Renal cortical epithelial cell (primary cell): ENCODE measurements at regions not wholly inside any gene's neighbourhood (a gene's known extent, or its start where the extent isn't known, plus 50 kb on each side); places are given as distances from the start of the nearest gene placed in this dataset.
A peak's percentile ranks its signal among the peaks of the same experiment; 100 is the strongest.
"Not testable (repeated sequence)": the region's sequence is repeated elsewhere in the genome, so short reads cannot be mapped to it uniquely, and the experiment has no call there.

ENCODE experiments used
- DNase-seq: peaks from one replicate; pipeline ENCODE4 v3.0.0-alpha.2; 2011; ENCODE audit warnings: low read depth

- DNase-seq: not testable (repeated sequence)
Measured at GRCh38 chr15:44817797-44818196, 81.5 kb downstream of the TRIM69 start.

DNA sequence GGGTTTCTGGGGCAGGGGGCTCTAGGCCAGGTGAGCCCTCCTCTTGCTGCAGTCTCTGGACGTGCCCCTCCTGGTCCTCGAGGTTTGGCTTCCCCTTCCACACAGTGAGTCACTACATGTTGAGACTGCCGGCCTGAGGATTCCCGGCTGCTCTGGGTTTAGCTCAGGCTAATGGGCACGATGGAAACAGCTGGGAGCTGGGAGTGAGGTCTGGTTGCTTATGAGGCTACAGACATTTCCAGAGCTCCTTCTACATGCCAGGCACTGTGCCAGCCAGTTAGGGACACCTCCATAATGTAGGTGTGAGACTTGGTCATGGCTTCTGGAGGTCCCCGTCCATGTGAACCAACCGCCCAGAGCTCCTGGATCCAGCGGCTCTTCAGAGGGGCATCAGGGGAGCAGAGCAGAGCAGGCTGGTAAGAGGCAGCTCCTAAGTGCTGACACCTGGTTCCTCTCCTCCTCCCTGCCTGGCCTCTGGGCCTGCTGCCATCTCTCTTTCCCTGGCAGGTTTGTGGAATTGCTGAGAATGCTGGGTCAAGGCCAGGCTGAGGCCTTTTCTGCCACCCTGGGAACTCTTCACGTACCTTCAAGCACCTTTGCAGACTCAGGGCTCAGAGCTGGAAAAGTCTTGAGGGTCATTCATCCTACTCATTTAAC is 83.1 kb downstream of the TRIM69 start:
- DNase-seq: not testable (repeated sequence)

DNA sequence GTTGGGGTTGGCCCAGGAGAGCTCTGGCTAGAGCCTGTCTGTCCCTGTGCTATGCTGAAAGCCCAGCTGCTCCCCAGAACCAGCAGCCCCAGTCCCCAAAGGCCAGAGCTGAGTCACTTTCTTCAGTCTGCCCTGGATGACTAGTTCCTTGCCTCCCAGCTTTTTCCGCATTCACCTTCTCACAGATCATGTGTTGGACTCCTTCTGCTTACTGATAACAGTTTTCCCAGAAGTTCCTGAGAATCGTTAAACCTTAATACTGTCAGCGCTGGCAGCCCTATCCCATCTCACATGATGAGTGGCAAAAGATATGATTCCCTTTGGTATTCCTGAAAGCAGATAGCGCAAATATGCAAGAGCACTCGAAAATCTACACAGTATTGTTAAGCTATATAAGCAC is 84.2 kb downstream of the TRIM69 start:
- DNase-seq: not testable (repeated sequence)

DNA sequence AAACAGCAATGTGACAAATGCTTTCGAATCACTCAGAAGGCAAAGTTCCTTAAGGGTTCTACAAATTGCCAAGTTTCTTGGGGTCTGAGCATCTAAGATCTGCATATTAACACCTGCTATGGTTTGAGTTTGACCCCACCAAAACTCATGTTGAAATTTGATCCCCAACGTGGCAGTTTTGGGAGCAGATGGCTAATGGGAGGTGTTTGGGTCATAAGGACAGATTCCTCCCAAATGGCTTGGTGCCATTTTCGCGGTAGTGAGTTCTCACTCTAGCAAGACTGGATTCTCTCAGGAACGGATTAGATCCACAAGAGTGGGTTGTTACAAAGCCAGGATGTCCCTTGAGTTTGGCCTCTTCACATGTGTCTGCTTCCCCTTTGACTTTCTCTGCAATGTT is 84.6 kb downstream of the TRIM69 start:
- DNase-seq: not testable (repeated sequence)

GRCh38 chr15:44824277-44825145 is 88.2 kb downstream of the TRIM69 start:
- not testable (repeated sequence) for DNase-seq

- DNase-seq: not testable (repeated sequence)
Measured at GRCh38 chr15:44826583-44826982, 90.3 kb downstream of the TRIM69 start.

GRCh38 chr15:44828229-44828914 is 92.0 kb downstream of the TRIM69 start:
- not testable (repeated sequence) for DNase-seq

- DNase-seq: not testable (repeated sequence)
Measured at GRCh38 chr15:44829150-44829549, 92.8 kb downstream of the TRIM69 start.

DNA sequence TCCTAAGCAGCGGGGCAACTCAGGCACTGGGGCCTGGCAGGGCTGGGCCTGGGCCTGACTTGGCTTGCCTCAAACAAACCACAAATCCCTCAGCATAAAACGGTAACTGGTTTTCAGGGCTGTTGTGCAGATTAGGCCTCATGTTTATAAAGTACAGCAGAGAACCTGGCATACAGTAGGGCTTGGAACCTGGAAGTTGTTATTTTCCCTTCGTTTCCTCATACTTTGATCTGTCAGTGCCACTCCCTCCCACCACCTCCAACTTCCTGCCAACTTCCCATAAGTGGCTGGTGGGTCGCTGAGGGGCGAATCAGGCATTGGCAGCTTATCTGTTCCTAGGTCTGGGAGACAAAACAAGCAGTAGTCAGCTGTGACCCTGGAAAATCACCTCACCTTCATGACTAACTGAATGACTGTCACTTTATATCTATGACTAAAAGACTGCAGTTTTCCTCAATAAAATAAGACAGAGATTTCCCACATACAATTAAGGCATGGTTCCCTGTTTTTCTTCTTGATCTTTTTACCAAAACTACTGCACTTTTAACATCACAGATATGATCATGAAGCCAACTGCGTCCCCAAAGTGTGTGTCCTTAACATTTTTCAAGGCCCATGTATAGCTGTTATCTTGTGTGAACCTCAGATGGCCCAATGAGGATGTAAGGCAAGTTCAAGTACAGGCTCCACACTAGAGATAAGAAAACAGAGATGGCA is 94.5 kb downstream of the TRIM69 start:
- peak; percentile 41 for DNase-seq

GRCh38 chr15:44831409-44831741 is 95.0 kb downstream of the TRIM69 start:
- not testable (repeated sequence) for DNase-seq

DNA sequence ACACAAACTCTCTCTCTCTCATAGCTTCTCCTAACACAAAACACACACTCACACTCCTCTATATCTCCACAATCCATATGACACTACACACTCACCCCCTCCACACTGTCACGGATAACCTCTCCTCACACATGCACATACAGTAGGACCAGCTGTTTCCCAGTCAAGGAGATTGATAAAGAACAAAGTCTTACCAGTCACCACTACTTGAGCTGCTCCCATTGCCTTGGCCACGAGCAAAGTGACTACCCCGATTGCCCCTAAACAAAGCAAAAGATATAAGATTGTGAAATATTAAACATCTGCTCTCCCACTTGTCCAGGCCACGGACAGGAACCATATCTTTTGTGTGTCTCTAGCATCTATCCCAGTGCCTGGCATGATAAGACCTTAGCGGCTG is 95.8 kb downstream of the TRIM69 start:
- not testable (repeated sequence) for DNase-seq

GRCh38 chr15:44833081-44833480 is 96.8 kb downstream of the TRIM69 start:
- DNase-seq: not testable (repeated sequence)

GRCh38 chr15:44833761-44834160 is 97.4 kb downstream of the TRIM69 start:
- DNase-seq: peak; percentile 15

DNA sequence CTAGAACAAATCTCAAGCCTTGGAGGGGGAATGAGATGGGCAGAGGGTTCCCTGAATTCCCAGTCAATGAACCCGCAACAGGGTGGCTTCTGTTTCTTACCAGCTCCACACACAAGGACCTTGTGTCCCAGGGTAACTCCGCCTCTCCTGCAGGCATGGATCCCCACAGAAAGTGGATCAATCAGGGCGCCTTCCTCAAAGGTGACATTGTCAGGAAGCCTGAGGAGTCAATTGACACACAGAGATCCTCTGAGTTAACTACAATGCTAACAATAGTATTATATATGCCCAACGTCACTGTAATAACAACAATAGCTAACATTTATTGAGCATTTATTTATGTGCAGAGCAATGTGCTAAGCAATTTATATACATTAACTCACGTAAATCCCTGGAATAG is 98.8 kb downstream of the TRIM69 start:
- DNase-seq: not testable (repeated sequence)

GRCh38 chr15:44836094-44836493 is 99.8 kb downstream of the TRIM69 start:
- DNase-seq: peak; percentile 22

DNA sequence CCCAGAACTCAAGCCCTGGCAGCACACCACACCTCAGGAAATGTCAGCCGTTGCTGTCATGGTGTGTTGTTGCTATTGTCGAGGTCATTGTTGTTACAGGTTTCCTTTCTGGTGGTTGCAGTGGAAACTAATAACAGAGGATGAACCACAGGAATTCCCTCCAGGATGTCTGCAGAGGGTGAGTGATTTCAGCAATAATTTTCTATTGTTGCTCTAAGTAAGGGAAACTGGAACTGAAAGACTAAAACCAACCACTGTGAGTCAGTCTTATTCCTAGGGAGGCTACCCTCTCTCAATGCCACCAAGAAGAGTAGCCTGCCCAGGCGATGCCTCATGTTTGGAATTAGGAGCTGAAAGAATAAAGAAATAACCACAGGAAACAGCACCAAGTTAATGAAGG is 102.6 kb downstream of the TRIM69 start:
- peak; percentile 91 for DNase-seq

- not testable (repeated sequence) for DNase-seq
Measured at GRCh38 chr15:44841762-44842161, 105.4 kb downstream of the TRIM69 start.

DNA sequence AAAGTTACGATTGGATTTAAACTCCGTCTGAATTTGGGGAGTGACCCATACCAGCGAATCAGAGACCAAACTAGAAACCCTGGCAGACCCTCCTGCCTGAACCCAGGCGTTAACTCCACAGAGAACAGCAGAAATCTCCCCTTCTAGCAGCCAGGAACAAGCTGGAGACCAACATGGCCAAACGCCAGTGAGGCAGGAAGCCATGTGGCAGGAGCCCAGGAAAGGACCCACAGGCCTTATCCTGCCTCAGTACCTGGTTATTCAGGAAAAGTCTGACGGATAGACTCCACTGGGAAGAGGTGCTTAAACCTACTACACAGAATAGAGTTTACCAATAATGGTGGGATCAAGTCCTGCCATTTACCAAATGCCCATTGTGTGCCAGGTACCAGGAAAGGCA is 106.6 kb downstream of the TRIM69 start:
- DNase-seq: not testable (repeated sequence)

DNA sequence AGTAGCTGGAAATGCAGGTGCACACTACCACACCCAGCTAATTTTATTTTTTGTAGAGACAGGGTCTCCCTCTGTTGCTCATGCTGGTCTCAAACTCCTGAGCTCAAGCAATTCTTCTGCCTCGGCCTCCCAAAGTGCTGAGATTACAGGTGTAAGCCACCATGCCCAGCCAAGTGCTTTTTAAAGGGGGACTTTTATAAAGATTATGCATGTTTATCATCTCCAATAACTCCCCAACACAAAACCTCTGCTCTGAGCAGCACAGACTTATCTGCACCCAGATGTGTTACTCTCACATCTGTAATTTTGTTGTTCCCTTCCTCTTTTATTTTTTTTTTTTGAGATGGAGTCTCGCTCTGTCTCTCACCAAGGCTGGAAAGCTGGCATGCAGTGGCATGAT is 108.6 kb downstream of the TRIM69 start:
- DNase-seq: not testable (repeated sequence)

GRCh38 chr15:44846156-44846555 is 109.8 kb downstream of the TRIM69 start:
- DNase-seq: not testable (repeated sequence)

GRCh38 chr15:44847555-44847954 is 108.9 kb upstream of the TERB2 start:
- DNase-seq: not testable (repeated sequence)

DNA sequence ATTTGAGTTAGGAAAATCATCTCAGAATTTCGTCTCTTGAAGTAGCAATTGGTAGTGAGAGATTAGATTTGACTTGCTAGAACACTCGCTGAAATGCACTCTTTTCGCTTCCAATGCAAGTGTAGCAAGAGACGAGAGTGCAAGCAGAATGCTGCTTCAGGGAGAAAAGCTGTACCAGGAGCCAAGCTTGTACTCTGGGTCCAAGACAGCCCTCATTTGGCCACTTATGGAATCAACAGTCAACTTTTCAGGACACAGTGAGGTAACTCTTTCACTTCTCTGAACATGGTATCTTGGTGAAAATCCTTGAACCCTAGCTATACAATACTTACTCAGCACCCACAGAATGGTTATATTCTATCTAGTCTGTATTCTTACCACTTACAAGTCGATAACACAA is 107.6 kb upstream of the TERB2 start:
- not testable (repeated sequence) for DNase-seq
